ENCODE measurements at regions not wholly inside any gene's neighbourhood (a gene's known extent, or its start where the extent isn't known, plus 50 kb on each side); places are given as distances from the start of the nearest gene placed in this dataset.

DNA sequence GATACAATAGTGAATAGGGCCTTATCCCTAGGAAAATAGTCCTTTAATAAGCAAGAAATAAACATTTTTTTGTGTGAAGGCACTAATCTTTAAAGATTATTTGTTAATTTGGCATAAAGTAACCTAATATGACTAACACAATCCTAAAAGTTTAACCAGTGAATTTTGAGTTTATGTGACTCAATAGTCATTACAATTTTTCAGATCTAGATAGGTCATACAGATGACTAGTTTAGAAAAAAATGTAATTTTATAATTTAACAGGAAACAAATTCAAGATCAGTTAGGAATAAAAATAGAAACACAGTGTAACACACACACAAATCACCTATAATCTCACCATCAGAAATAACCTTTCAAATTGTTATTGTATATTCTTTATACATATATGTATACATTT, 620.7 kb upstream of the ALCAM start:
- Histone ChIP-seq H4K20me1 (ENCODE audit: control insufficient read depth, extremely low read depth, insufficient read depth, low read length) (no peaks in the 10 kb centered on the region), H3K9ac (ENCODE audit: control insufficient read depth, extremely low read depth, insufficient read depth, low read length) (no peak overlapping the region), H3K4me3 (ENCODE audit: control insufficient read depth in 2 of 3, extremely low read depth in 1 of 3, insufficient read depth in 2 of 3, low read depth in 1 of 3, low read length in 3 of 3) (no peak overlapping the region), H3K36me3 (ENCODE audit: control insufficient read depth in 2 of 2, extremely low read depth in 1 of 2, insufficient read depth in 2 of 2, low read length in 2 of 2) (no peaks in the 10 kb centered on the region), H3K4me1 (ENCODE audit: control insufficient read depth, extremely low read depth, insufficient read depth, low read length) (no peaks in the 10 kb centered on the region), H3K4me2 (ENCODE audit: control insufficient read depth, extremely low read depth, insufficient read depth, low read depth, low read length) (no peak overlapping the region), H3K27me3 (ENCODE audit: control insufficient read depth, extremely low read depth, insufficient read depth, low read length) (no peaks in the 10 kb centered on the region), H3K9me1 (ENCODE audit: control insufficient read depth, extremely low read depth, insufficient read depth, low read length) (no peaks in the 10 kb centered on the region), H3K79me2 (ENCODE audit: control insufficient read depth, insufficient read depth, low read length) (no peaks in the 10 kb centered on the region), H3K27ac (ENCODE audit: control insufficient read depth, insufficient read depth, low read length) (no peak overlapping the region), H2AFZ (ENCODE audit: control insufficient read depth, low read length) (no peak overlapping the region), H3K9me3 (ENCODE audit: control insufficient read depth, low read depth, low read length) (no peaks in the 10 kb centered on the region)
- DNase-seq (ENCODE audit: low read depth, low spot score) (no peak), FAIRE-seq (no peak)
- dilution Hi-C loops (cut with MboI; ENCODE audit: extremely low pct_ligation_motif_present, low sequenced_read_pairs), result no loop called here
- TF ChIP-seq, protein P1, sequence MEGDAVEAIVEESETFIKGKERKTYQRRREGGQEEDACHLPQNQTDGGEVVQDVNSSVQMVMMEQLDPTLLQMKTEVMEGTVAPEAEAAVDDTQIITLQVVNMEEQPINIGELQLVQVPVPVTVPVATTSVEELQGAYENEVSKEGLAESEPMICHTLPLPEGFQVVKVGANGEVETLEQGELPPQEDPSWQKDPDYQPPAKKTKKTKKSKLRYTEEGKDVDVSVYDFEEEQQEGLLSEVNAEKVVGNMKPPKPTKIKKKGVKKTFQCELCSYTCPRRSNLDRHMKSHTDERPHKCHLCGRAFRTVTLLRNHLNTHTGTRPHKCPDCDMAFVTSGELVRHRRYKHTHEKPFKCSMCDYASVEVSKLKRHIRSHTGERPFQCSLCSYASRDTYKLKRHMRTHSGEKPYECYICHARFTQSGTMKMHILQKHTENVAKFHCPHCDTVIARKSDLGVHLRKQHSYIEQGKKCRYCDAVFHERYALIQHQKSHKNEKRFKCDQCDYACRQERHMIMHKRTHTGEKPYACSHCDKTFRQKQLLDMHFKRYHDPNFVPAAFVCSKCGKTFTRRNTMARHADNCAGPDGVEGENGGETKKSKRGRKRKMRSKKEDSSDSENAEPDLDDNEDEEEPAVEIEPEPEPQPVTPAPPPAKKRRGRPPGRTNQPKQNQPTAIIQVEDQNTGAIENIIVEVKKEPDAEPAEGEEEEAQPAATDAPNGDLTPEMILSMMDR (optimal IDR thresholded peaks at IDR 0.05 in 1 of 3, IDR thresholded peaks at IDR 0.05 in 1 of 3, conservative IDR thresholded peaks at IDR 0.05 in 1 of 3; ENCODE audit: extremely low read depth in 1 of 3, insufficient read depth in 2 of 3, low read length in 3 of 3), result no peak
- TF ChIP-seq EZH2 (IDR thresholded peaks at IDR 0.05; ENCODE audit: low read length), result no peak

DNA sequence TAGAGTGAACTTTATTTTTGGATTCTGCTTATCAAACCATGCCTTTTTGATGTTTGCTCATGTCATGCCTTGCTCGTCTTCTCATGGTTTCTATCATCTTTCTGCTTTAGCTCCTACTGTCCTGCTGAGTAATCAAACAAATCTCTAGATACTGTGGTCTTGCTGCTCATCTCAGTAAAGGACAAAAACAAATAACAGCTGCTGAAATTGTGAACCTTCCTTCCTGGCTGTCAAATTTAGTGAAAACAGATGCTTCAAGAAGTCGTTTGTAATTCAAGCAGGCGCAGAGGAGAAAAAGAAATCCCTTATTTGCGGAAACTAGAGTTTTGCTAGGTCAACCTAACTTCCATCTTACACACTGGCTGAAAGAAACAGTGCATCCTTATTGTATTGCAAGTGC, 616.1 kb upstream of the ALCAM start:
- dilution Hi-C loops (cut with MboI; ENCODE audit: extremely low pct_ligation_motif_present, low sequenced_read_pairs), result no loop called here
- no peak overlapping the region for H2AFZ ChIP-seq (ENCODE audit: control insufficient read depth, low read length)

More for the DNA sequence above, 616.1 kb upstream of the ALCAM start:
- Histone ChIP-seq H3K79me2 (ENCODE audit: control insufficient read depth, insufficient read depth, low read length) (no peaks in the 10 kb centered on the region), H3K9ac (ENCODE audit: control insufficient read depth, extremely low read depth, insufficient read depth, low read length) (no peak overlapping the region), H3K27me3 (ENCODE audit: control insufficient read depth, extremely low read depth, insufficient read depth, low read length) (no peaks in the 10 kb centered on the region), H3K4me1 (ENCODE audit: control insufficient read depth, extremely low read depth, insufficient read depth, low read length) (no peaks in the 10 kb centered on the region), H3K27ac (ENCODE audit: control insufficient read depth, insufficient read depth, low read length) (no peak overlapping the region), H3K4me3 (ENCODE audit: control insufficient read depth in 2 of 3, extremely low read depth in 1 of 3, insufficient read depth in 2 of 3, low read depth in 1 of 3, low read length in 3 of 3) (no peak overlapping the region), H3K36me3 (ENCODE audit: control insufficient read depth in 2 of 2, extremely low read depth in 1 of 2, insufficient read depth in 2 of 2, low read length in 2 of 2) (no peaks in the 10 kb centered on the region), H4K20me1 (ENCODE audit: control insufficient read depth, extremely low read depth, insufficient read depth, low read length) (no peaks in the 10 kb centered on the region), H3K9me1 (ENCODE audit: control insufficient read depth, extremely low read depth, insufficient read depth, low read length) (no peaks in the 10 kb centered on the region), H3K9me3 (ENCODE audit: control insufficient read depth, low read depth, low read length) (no peaks in the 10 kb centered on the region), H3K4me2 (ENCODE audit: control insufficient read depth, extremely low read depth, insufficient read depth, low read depth, low read length) (no peak overlapping the region)
- FAIRE-seq (no peak), DNase-seq (ENCODE audit: low read depth, low spot score) (no peak)
- no peak for TF ChIP-seq EZH2 (IDR thresholded peaks at IDR 0.05; ENCODE audit: low read length)
- TF ChIP-seq, protein P1 (optimal IDR thresholded peaks at IDR 0.05 in 1 of 3, IDR thresholded peaks at IDR 0.05 in 1 of 3, conservative IDR thresholded peaks at IDR 0.05 in 1 of 3; ENCODE audit: extremely low read depth in 1 of 3, insufficient read depth in 2 of 3, low read length in 3 of 3), result no peak
